ENCODE measurements at regions not wholly inside any gene's neighbourhood (a gene's known extent, or its start where the extent isn't known, plus 50 kb on each side); places are given as distances from the start of the nearest gene placed in this dataset.

DNA sequence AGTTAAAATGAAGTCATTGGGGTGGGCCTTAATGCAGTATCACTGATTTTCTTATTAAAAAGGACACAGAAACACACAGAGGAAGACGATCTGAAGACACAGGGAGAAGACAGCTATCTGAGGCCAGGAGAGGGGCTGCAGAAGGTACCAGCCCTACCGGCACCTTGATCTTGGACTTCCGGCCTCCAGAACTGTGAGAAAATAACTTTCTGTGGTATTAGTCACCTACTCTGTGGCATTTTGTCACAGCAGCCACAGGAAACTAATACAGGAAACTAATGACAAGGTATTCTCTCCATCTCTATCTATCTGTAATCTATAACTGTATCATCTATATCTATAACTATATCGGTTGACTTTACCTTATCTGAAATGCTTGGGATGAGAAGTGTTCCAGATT is 1149.5 kb downstream of the BCL11B start:
- TF ChIP-seq, protein P1, sequence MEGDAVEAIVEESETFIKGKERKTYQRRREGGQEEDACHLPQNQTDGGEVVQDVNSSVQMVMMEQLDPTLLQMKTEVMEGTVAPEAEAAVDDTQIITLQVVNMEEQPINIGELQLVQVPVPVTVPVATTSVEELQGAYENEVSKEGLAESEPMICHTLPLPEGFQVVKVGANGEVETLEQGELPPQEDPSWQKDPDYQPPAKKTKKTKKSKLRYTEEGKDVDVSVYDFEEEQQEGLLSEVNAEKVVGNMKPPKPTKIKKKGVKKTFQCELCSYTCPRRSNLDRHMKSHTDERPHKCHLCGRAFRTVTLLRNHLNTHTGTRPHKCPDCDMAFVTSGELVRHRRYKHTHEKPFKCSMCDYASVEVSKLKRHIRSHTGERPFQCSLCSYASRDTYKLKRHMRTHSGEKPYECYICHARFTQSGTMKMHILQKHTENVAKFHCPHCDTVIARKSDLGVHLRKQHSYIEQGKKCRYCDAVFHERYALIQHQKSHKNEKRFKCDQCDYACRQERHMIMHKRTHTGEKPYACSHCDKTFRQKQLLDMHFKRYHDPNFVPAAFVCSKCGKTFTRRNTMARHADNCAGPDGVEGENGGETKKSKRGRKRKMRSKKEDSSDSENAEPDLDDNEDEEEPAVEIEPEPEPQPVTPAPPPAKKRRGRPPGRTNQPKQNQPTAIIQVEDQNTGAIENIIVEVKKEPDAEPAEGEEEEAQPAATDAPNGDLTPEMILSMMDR (IDR thresholded peaks at IDR 0.05; ENCODE audit: extremely low read depth in 1 of 2, insufficient read depth in 1 of 2, low read depth in 1 of 2, low read length in 2 of 2) = no peak
- TF ChIP-seq POLR2AphosphoS5 (IDR thresholded peaks at IDR 0.05; ENCODE audit: insufficient read depth, low read depth, low read length) = no peak
